Nucleus accumbens (tissue), 56 donors: ENCODE measurements at regions not wholly inside any gene's neighbourhood (a gene's known extent, or its start where the extent isn't known, plus 50 kb on each side); places are given as distances from the start of the nearest gene placed in this dataset.

Experiments used
- DNase-seq, 56 donors: peaks; one replicate each; lab custom pipeline; 2025; lab: John Stamatoyannopoulos, UW

DNA sequence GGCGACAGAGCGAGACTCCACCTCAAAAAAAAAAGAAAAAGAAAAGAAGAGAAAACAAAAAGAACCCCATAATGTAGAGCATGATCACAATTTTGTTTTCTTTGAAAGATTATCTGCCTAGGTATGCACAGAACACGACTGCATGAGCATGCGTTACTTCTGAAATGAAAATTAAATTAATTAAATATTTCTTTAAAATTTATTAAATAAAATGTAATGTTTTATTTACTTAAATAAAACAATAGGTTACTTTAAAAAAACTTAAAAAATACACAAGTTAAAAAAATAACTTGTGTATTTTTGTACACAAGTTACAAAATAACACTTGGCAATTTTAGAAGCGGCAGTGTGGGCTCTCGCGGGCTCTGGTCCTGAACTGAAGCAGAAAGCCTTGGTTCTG lies 107.8 kb downstream of the TFAP2A start:
- no peak for DNase-seq

DNA sequence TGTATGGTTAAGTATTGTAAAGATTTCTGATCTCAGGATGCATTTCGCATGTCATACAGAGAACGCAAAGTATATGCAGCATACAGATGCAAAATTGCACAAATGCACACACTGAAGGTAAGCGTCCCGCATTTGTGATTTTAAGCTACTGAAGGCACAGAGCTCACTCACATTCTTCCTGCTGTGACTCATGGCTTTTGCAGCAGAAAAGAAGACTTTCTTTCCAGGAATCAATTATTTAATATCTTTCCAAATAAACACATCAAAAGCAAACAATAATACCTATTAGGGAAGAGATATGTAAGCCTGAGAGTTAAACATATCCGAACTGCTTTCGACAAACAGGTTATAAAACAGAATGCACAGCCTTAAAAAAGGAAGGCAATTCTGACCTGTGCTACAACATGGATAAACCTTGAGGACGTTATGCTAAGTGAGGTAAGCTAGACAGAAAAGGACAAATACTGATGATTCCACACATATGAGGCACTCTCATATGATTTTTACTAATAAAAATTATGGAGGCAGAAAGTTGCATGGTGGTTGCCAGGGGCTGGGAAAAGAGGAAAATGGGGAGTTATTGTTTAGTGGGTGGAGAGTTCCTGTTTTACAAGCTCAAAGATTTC lies 109.0 kb downstream of the TFAP2A start:
- no peak for DNase-seq

DNA sequence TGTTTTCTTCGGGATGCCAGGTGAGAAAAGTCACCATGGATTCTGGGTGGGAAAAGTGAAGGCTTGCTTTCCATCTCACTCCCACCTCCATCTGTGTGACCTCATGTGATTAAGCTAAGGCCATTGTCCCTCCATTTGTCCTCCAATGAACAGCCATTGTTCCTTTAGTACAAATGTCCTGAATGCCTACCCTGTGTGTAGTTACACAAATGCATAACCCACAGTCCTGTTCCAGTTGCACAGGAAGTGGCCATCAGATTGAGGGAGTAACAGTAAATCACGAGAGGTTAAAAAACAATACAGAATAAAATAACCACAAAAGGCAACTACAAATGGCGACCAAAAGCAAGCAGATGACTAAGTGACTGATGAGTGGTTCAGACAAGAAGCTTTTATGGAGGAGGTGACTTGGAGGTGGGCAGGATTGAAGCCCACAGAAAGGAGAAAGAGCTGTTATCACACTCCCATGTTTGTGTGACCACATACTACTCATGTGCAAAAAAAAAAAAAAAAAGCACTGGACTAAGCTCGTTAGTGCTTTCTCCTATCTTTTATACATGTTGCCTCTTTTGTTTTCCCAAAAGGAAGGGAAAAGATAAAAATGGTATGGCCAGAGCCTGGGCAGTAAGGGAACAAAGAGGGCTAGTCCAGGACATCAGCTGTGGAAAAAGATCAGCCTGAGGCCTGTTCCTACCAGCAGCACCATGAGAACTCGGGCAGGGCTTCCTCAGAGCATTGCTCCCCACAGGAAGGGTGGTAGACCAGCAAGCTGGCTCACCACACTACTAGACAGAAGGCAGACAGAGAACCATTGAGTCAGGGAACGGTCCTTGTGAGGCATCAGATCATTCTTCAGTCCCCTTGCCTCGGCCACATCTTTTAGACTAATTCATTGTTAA lies 111.0 kb downstream of the TFAP2A start:
- DNase-seq = no peak

DNA sequence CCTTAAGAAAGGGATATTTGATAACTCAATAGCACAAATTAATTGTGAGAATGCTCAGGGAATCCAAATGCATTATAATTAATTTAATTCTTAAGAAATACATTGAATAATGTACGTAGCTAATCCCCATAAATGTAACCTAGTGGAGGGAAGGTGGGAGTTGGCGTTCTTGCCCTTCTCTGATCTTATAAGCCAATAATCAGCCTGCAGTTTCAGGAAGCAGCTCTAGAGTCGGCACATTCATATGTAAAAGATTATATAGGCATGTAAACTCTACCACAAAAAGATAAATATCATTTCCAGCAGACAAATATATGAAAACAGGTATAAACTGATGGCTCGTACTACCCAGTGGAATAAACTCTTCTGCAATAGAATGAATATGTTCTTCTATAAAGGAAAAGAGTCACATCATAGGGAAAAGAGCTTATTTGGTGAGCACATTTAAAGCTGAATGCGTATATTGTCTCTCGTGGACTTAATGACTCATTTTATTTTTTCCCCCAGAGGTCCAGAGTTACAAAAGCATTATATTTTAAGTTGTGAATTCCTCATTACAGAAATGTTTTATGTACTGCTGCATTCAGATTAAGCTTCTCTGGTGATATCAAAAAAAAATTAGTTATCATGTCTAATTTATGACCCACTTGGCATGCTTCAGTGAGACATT lies 112.2 kb downstream of the TFAP2A start:
- no peak for DNase-seq

DNA sequence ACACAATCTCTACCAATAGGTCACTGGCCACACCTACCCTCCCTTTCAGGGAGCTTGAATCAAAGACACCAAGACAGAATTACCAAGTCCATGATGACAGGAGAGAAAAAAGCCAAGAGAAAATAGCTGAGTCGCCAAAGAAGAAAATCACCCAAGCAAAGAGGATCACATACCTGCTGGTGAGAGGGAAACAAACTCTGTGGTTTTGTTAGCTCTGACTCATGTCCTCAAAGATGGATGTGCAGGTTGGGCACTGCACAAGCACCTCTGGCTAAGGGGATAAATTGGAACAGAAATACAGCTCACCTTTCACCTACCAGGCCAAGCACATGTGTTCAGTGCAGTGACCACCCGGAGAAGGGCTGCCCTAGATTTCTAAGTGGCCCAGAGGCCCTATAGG lies 114.8 kb downstream of the TFAP2A start:
- DNase-seq = no peak

DNA sequence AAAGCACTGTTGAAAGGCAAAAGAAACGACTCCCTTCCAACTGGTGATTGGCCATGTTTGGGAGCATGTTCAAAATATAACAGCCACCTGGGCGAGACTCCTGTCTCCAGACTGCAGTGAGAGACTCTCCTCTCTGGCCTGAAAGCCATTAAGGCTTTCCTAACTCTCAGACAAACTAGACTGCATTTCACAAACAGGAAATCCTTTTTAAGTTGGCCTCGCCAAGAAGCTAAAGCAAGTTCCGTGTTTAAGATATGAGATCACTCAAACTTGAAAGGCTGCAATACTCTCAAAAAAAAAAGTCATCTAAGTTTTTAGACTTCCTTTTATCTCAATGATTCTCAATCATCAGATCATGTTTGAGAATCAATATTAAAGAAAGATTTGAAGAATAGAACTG lies 117.0 kb downstream of the TFAP2A start:
- no peak for DNase-seq

DNA sequence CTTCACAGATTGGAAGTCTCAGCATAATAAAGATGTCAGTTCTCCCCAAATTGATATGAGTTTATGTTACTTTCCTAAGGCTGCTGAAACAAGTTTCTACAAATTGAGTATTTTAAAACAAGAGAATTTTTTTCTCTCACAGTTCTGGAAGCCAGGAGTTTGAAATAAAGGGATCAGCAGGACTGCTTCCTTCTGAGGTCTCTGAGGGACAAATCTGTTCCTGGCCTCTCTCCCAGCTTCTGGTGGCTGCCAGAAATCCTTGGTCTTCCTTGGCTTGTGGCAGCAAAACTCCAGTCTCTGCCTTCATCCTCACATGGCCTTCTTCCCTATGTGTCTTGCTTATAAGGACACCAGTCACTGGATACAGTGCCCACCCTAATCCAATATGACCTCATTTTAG lies 136.1 kb downstream of the TFAP2A start:
- DNase-seq = peak in 22 of 56 donors; percentile 1 to 35 (median 11)

DNA sequence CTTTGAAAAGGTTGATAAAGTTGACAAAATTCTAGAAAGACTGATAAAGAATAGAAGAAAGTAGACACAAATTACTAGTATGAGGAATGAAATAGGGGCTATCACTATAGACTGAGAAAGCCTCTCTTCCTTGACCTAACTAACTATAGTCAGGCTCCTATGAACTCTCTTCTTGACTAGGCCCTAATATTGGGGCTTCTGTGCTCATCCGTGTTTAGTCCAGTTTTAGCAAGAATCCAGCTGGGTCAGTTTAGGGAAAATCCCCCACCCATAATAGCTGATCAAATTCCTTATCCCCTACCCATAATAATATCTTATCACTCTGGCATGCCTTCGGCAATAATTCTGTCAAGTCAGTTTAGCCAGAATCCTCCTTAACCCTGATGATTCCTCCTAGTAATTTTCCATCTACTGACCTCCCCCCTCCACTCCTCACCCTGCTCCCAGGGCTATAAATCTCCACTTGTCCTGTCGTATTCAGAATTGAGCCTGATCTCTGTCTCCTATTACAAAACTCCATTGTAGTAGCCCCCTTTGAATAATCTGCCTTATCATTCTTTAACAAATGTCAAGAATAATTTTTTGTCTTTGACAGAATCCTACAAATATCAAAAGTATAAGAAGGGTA lies 138.1 kb downstream of the TFAP2A start:
- no peak for DNase-seq

DNA sequence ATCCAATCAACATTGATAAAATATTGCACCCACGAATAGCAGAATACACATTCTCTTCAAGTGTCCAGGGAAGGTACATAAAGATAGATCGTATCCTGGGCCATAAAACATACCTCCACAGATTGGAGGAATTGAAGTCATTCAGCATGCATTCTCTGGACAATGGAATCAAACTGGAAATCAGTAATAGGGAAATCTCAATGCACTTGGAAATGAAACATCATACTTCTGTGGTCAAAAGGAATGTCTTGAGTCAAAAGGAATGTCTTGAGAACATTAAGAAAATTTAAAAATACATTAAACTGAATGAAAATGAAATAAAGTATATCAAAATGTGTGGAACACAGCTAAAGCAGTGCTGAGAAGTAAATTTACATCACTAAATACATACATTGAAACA lies 138.8 kb downstream of the TFAP2A start:
- no peak for DNase-seq

DNA sequence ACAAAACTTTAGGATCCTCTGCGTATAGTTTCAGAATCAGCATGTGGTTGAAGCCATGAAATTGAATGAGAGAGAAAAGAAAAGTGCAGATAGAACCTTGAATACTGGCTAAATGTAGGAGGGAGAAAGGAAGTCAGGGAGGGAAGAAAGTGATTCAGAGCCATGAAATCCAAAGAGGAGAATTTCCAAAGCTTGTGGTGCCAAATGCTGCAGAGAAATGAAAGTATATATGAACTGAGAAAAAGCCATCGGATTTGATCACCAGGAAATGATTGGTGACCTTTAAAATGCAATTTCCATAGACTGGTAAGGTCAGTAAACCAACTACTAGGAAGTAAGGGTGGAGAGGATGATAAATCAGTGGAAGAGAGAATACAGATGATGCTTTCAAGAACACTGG lies 142.3 kb downstream of the TFAP2A start:
- DNase-seq = no peak

DNA sequence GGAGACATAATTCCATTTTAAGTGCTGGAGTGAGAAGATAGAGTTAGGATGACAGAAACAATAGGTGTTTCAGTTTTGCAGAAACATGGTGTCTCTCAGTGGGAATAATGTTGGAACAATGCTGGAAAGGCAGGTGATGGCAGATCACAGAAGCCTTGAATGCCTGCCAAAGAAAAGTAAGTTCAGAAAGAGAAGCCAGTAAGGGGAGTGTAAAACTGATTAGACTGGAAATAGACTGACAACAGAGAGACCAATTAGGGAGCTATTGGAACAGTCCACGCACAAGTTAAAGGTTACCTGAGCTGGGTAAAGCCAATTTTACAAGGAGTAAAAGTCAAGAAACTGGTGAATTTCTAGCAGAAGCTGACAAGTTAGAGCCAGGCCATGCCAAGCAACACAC lies 142.9 kb downstream of the TFAP2A start:
- DNase-seq = no peak

DNA sequence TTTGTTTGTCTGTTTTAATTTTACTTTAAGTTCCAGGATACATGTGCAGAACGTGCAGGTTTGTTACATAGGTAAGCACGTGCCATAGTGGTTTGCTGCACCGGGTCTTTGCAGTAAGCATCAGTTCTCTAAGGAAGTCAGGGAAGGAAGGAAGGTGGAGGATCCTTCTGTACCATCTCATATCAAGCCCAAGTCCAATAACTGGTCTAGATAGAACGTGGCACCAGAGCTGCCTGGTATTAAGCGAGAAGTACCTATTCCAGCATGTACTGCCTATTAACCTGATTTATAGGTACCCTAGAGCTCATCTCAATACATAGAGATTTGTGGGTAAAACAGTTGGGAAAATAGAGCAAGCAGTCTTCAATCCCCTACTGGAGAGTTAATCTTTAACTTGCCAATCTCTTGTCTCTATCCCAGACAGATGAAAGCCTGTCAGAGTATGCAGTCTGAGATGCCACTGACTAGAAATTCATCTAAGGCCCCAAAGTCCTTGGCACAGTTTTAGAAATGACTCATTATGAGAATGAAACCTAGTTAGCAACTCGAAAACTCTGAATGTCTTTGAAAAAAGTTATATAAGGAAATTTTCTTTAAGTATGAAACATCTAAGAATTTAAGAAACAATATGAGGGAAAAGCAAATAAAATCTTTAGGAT lies 144.9 kb downstream of the TFAP2A start:
- DNase-seq = no peak

DNA sequence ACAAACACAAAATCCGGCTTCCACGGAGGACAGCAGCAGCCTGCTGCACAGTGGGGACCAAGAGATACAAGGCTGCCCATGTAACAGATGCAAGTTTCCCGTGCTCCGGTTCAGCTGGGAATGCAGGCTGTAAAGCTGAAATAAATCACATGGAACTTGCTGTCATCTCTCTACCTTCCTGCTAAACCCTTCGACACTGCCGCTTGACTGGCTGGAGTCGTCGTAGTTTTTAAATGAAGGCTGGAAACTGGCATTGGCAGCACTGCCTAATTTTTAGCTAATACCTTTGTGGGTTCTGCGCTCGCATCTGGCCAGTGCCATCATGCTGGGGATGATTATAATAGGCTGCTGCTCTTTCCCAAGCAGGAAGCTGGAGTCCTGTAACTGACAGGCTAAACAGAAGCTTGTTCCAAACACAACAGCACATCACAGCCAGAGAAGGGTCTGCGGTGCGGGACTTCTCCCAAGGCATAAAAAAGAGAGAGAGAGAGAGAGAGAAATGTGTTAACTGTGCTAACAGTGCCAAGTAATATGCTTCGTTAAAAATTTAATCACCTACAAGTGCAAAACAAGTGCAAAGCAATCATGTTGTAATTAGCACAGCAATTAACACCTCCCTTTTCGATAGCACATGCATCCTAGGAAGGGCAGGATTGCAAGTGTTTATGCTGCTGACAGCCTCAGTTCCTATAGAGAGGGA lies 146.1 kb downstream of the TFAP2A start:
- DNase-seq = peak in 2 of 56 donors; percentile 1 to 30

DNA sequence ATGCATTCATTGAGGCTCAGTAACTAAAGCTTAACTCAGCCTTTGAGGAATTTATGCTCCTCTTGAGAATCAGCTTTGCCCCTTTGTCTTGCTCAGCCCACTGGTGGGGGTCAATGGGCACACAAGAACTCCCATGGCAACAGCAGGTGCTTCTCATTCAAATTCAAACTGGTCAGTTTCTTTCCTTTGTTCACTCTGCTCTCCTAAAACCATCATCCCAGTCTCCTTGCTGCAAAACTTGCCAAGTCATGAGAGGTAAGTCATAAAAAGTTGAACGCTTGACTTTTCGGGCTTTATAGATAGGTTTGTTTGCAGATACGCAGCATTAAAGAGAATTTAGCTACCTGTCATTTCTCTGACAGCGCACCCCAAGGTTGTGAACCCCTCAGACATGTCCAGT lies 146.8 kb downstream of the TFAP2A start:
- no peak for DNase-seq

DNA sequence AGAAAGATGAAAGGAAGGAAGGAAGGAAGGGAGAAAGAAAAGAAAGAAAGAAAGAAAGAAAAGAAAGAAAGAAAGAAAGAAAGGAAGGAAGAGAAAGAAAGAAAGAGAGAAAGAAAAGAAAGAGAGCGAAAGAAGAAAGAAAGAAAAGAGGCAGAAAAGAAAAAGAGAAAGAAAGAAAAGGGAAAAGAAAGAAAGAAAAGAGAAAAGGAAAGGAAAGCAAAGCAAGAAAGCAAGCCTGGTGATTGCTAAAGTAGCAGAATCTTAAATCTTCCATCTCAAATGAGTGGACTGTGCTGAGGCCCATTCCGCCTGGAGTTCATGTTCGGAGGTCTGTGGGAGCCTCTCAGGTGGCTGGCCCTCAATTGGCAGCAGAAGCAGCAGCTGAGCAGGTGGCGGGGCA lies 148.4 kb downstream of the TFAP2A start:
- no peak for DNase-seq

DNA sequence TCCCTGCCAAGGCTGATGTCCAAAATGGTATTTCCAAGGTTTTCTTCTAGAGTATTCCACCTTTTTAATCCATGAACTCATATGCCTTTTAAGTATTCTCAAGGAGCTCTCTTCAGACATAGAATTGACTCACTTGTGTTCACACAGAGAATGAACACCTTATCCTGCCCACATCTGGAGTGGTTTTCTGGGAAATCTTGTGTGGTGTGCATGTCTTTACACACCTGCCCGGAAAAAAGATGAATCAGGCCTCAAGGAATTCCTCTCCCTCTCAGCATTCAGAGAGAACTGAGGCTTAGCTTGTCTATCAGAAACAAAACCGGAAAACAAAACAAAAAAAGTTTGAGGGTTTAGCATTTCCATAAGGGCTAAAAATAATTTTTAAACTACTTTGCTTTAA lies 148.8 kb downstream of the TFAP2A start:
- DNase-seq = no peak

DNA sequence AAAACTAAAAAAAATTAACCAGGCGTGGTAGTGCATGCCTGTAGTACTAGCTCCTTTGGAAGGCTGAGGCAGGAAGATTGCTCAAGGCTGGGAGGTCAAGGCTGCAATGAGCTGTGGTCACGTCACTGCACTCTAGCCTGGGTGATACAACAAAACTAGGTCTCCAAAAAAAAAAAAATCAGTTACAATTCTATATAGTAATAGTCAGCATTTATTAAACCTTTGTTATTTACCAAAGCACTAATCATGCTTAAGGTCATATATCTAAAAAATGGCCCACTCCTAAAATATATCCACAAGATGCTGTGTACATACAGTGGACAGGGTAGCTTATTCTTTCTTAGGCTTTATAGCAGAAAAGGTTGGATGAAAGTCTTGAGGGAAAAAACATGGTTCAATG lies 152.4 kb downstream of the TFAP2A start:
- DNase-seq = no peak

DNA sequence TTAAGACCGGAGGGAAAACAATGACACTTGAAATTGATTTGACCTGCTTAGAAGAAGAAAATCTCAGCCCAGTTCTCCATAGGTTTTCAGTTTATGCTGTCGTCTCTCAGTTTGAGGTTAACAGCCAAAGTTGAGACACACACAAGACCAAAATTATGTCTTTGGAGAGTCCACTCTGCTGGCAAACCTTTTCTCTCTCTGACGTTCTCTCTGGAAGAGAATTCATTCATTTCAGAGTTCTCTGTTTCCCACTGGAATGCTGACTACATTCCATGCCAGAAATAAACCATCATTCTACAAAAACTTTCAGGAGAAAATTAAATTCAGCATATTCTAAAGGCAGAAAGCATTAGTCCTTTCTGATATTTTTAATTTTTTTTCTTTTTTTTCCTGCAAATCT lies 155.2 kb downstream of the TFAP2A start:
- no peak for DNase-seq

DNA sequence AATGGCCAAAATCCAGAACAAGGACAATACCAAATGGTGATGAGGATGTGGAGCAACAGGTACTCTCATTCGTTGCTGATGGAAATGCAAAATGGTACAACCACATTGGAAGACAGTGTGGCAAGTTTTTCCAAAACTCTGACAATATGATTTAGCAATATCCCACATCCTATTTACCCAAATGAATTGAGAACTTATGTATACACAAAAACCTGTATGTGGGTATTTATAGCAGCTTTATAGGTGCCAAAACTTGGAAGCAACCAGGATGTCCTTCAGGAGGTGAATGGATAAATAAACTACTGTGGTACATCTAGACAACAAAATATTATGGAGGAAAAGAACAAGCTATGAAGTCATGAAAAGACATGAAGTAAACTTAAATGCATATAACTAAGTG lies 156.5 kb downstream of the TFAP2A start:
- DNase-seq = no peak

DNA sequence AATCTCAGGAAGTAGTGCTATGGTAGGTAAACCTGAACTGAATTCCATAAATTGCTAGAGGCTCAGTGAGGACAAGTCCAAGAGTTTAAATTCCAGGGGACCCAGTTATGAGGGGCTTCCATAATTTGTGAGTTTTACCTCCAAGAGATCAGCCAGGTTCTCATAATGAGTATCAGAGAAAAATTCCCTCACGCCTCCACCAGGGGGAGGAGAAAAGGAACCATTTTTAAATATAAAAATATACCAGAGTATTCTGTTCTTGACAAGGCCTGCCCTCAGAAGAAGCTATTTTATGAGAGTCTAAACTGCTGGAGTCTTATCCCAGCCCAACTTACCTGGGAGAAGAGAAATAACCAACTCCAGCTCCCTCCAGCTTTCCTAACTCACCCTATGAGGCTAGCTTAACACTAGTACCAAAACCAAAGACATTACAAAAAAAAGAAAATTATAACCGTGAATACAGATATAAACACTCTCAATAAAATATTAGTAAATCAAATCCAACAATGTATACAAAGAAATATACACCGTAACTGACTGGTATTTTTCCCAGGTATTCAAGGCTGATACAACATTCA lies 158.7 kb downstream of the TFAP2A start:
- no peak for DNase-seq
